GM21390 (cell line): ENCODE measurements at regions not wholly inside any gene's neighbourhood (a gene's known extent, or its start where the extent isn't known, plus 50 kb on each side); places are given as distances from the start of the nearest gene placed in this dataset.
"Not testable (repeated sequence)": the region's sequence is repeated elsewhere in the genome, so short reads cannot be mapped to it uniquely, and the experiment has no call there.

Experiments
- ATAC-seq: cut with Tn5 transposase; IDR thresholded peaks from one replicate; pipeline ENCODE4 v1.9.1; 2021; ENCODE audit not compliant: unreplicated experiment

- no peak for ATAC-seq
Observed at GRCh38 chr1:55898181-55898580, 681.2 kb downstream of the PLPP3 start.

GRCh38 chr1:55896210-55896609, 681.0 kb upstream of the USP24 start:
- ATAC-seq: no peak

GRCh38 chr1:55894521-55894920, 679.4 kb upstream of the USP24 start:
- no peak for ATAC-seq

DNA sequence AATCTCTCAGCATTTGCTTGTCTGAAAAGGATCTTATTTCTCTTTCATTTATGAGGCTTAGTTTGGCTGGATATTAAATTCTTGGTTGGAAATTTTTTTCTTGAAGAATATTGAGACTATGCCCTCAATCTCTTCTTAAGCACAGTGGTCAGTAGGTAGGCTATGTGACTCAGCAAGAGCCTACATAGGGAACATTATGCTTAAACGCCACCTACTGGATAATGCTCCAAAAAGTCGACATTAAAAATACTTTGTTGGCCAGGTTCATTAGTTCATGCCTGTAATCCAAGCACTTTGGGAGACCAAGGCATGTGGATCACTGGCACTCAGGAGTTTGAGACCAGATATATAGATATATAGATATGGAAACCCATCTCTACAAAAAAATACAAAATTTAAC, 678.0 kb upstream of the USP24 start:
- no peak for ATAC-seq

- no peak for ATAC-seq
Observed at GRCh38 chr1:55888685-55889317, 673.6 kb upstream of the USP24 start.

DNA sequence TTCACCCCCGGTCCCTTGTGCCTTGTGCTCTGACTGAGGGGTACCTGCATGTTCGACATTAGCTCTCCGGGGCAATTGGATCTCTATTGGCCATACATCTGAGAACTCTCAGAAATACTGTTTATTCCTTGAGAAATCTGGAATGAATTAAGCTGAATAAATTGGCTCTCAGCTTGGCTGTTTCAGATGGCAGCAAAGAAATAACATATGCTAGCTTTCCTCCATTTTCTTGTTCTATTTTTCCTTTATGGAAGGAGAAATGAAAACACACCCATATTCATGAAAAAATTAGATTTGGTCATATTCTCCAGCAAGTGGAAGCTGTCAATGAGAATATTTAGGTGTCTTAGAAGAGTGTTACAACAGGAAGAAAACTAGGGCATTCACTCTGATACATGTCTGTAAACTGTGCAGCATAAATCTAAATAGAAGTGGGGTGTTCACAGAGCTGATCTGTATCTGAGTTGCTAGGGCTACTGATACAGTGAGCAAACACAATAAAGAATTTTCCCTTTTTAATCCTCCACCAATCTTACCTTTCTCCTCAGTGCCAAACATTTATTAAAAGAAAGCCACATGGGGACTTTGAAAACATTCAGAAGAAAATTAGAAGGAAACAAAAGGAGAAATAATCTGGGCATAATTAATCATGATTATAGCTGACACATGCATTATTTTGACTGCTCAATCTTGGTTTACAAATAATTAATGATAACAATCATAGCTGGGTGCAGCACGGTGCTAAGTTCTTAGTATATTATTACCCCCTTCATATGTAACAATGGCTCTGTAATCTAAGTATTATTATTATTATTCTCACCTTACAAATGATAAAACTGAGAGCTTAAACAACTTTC, 671.9 kb upstream of the USP24 start:
- ATAC-seq: no peak

DNA sequence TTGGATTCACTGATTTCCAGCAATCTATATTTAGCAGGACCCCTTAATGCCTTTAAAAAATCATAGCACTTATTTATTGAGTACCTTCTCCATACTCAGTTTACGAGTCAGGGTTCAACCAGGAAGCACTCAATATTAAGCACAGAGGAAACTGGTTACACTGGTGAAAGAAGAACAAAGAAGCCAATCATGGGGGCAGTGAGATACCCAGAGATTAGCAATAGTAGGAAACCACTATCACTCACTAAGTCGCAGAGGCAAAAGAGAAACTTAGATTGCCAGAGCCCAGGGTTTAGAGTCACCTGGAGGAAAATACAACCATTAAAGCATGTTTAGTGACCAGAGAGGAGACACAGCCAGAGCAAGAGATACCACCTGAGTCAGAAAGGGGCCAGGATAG, 670.5 kb upstream of the USP24 start:
- ATAC-seq: no peak

- ATAC-seq: no peak
Observed at GRCh38 chr1:55882931-55883330, 667.8 kb upstream of the USP24 start.

DNA sequence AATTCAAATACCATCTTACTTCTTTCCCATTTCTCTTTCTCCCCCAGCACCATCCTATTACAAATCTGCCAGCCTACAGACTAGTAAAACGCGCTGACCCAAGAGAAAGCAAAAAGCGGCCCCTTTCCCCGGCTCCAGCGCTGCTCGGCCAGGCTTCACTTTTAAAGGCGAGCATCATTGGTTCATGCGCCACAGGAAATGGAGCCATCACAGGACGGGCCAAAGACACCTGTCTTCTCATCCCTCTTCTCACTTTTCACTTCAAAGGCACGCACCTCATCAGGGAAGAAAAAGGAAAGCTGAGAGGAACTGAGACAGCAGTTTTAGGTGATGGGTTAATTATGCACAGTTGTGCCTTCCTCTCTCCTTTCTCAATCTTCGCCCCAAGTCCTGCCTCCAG, 664.2 kb upstream of the USP24 start:
- no peak for ATAC-seq

DNA sequence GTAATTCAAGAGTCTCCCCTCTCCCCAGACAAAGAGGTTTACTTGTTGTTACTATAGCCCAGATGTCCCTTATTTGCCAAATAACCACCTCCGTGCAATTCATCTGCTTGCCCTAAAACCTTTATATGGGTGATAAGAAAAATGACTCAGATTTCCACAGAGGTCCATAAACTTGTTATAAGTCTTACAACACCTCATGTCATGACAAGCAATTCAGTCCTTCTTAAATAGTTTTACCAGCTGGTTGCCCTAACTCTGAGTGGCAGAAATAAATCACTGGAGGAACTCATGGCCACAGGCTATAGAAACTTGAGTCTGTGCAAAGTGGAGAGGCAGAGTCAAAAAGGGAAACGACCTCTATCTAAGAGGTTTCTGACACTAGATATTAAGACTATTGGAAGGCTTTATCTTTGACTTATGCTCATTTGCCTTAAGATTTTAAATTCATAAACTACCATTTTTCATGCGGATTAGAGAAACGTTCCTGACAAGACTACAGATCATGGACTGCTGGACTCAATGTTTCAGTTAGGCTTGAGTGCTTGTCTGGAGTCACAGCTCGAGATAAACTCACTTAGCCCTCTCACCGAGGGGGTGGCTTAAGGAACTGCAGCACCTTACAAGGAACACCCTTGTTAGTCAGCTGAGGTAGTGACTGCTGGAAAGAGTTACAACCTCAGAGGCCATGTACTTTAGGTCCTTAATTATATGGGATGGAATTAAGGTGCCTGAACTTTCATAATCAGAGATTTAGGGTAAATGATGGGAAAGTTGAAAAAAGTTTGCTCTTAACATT, 662.5 kb upstream of the USP24 start:
- no peak for ATAC-seq

- no peak for ATAC-seq
Observed at GRCh38 chr1:55876276-55877060, 661.3 kb upstream of the USP24 start.

GRCh38 chr1:55870106-55870505, 654.9 kb upstream of the USP24 start:
- no peak for ATAC-seq

DNA sequence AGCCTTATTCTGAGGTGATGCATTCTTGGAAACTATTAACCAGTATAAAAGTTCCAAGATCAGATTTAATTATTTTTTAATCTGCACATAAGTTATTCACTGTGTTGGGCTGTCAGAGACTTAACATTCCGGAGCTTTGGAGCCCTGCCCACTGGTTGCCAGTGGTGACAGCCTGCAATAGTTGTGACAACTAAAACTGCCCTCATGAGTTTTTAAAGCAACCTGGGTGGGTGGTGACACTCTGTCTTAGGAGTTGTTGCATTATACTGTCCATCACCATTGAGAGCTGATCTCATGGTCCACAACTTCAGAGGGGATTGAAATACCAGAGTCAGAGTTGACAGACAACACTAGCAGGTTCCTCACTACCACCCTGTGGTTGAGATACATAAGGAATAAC, 653.9 kb upstream of the USP24 start:
- ATAC-seq: no peak

GRCh38 chr1:55868026-55868425, 652.9 kb upstream of the USP24 start:
- no peak for ATAC-seq

- no peak for ATAC-seq
Observed at GRCh38 chr1:55867304-55867843, 652.2 kb upstream of the USP24 start.

- ATAC-seq: not testable (repeated sequence)
Observed at GRCh38 chr1:55865778-55866177, 650.6 kb upstream of the USP24 start.

- no peak for ATAC-seq
Observed at GRCh38 chr1:55864251-55864650, 649.1 kb upstream of the USP24 start.

DNA sequence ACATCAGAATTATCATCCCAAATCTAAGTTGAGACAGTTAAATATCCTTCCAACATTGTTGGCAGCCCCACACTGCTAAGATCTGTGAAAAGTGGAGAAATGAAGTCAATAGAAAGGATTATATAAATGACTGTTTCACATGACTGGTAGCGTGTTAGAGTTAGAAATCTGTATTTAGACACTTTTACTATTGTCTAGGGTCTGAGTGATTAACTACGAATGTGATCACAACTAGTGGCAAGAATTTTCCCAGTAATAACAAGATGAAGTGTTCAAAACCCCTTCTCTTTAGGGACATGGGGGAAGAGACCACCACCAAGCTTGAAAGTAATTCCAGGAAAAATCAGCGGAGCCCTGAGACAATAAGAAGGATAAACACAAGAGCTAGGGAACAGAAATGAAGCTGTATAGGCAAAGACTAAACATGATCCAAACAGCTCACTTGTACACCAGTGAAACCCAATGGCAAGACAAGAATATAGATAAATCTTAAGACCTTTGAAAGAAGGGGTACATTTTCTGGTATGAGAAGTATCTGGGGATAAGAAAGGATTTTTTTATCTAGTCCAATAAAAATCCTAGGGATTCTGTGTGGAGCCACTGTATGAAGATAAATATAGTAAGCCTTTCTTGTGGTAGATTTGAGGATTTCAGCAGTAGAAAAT, 646.6 kb upstream of the USP24 start:
- no peak for ATAC-seq

DNA sequence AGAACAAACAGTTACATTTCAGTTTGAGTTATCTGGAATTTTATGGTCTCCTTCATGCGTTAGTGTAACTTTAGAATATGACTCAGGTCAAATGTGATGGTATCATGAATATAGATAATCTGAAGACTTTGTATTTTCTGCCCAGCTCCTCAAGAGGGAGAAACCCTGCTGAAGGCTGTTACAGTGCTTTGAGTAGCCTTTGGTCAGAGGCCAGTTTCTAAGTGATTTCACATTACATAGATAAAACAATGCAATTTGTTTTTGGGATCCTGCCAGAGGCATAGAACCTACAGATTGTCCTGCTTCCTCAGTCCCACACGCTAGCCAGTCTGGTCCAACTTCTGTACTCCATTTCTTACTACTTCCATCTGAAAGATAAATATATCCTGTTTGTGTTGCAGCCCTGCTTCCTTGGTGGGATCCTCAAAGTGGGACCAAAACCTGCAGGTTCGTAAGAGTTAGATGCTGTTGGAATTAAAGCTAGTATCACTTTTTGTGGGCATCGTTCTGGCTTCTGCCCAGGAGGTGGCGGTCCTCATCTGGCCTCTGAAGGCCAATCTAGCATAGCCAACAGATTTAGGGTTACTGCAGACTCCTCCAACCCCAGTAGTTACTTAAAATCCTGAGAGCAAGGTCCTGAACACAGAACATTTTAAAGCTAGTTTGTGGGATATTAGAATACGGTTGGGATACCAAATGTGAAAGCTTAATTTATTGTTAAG, 645.8 kb upstream of the USP24 start:
- no peak for ATAC-seq

- no peak for ATAC-seq
Observed at GRCh38 chr1:55860326-55860725, 645.2 kb upstream of the USP24 start.
